ENCODE measurements at regions not wholly inside any gene's neighbourhood (a gene's known extent, or its start where the extent isn't known, plus 50 kb on each side); places are given as distances from the start of the nearest gene placed in this dataset.
A peak's percentile ranks its signal among the peaks of the same experiment; 100 is the strongest.

DNA sequence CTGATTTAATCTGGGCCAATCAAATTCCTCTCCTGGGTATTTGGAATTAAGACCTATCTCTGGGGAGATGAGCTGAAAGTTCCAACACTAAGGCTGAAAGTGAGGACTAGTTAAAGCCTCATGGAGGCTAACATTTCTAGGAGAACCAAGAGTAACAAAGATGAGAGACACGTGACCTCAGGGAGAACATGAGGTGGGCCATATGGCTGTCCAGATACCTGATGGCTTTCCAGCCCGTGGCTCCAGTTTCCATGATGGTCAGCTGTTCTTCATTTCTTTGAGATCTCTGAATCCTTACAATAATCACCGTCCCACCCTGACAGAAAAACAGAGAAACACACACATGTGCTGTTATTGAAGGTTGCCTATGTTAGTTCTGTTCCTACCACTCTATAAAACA, 66.1 kb downstream of the LEPR start:
- no peak for DNase-seq (ENCODE audit: low spot score in 2 of 2)
- FAIRE-seq, result no peak

GRCh38 chr1:65489481-65489880, 69.0 kb downstream of the LEPR start:
- no peak for FAIRE-seq

DNA sequence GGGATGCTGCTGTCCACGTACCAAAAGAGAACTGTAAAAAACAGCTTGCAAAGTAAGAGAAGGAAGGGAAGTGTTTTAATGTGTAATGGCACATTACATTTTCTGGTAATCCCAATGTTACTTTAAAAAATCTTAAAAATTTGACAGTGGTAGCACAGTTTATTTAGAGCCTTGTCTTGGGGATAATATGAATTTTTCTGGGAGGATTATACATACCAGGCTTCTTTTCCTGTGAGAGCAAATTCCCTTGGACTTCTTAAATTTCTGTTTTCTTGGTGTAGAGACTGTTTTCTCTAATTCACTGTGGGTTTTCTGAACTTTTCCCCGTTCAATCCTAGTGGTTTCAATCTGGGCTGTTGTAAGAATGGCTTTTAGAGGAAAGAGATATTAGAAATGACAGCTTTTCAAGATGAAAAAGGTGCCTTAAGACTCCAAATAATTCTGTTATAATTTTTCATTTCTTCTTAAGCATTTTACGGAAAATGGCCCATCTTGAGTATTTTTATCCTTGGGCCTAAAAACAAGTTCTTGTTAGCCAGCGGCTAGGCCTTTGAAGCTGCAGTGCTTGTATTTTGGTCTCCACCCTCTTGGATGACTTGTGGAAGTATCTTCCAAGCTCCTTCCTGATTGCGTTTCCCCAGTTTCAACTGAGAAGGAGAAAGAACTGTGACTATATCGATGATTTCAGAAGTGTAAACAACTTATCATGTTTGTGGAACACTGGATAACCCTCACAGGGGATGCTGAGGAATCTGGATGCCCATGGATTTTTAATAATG, 70.0 kb downstream of the LEPR start:
- DNase-seq (ENCODE audit: low spot score in 2 of 2) (no peak), FAIRE-seq (no peak)

More at GRCh38 chr1:65489481-65489880, 69.0 kb downstream of the LEPR start:
- no peak for DNase-seq (ENCODE audit: low spot score in 2 of 2)

DNA sequence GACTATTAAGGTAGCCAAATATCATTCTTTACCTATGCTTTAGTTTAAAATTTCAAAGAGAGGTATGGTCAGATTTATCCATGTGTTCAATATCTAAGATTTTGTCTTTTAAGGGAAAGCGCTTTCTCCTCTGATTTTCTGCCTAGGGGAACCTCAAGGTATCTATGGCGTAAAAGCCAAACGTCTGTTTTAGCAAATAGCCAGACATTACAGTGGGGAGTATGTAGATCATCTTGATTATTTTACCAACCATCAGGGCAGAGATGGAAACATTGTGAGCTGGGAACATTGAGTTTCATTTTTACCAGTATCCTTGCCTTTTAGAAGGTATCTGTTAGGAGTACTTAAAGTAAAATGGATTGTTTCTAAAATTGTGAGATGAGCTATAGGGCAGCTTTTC, 71.0 kb downstream of the LEPR start:
- FAIRE-seq, result no peak
- no peak for DNase-seq (ENCODE audit: low spot score in 2 of 2)

DNA sequence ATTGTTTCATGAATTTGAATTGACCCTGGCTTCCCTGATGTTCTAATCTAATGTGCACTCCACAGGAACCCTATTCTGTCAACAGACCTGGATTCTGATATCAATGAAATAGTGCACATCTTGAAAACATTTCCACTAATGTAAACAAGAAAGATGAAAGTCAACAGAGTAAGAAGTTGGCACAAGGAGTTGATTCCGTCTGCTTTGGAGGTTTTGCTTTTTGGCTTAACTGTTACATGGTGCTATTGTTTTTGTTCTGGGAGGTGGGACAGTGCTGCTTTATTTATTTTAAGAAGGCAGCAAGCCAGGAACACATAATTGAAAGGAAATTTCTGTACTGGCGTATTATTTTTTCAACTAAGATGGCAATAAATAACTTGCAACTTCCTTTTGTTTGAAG, 73.3 kb downstream of the LEPR start:
- FAIRE-seq (no peak), DNase-seq (ENCODE audit: low spot score in 2 of 2) (no peak)

GRCh38 chr1:65494671-65495070, 74.2 kb downstream of the LEPR start:
- DNase-seq (ENCODE audit: low spot score in 2 of 2) (no peak), FAIRE-seq (no peak)

DNA sequence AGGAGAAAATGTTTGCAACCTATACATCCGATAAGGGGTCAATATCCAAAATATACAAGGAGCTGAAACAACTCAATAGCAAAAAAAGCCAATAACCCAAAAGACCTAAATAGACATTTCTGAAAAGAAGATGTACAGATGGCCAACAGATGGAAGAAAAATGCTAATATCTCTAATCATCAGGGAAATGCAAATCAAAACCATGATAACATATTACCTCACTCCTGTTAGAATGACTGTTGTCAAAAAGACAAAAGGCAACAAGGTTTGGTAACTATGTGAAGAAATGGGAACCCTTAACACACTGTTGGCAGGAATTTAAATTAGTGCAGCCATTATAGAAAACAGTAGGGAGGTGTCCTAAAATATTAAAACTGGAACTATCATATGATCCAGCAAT, 74.7 kb downstream of the LEPR start:
- no peak for DNase-seq (ENCODE audit: low spot score in 2 of 2)
- FAIRE-seq, result no peak

- no peak for DNase-seq (ENCODE audit: low spot score in 2 of 2)
- FAIRE-seq, result no peak
Observed at GRCh38 chr1:65497256-65497830, 76.9 kb downstream of the LEPR start.

GRCh38 chr1:65503427-65503826, 83.0 kb downstream of the LEPR start:
- no peak for FAIRE-seq
- DNase-seq (ENCODE audit: low spot score in 2 of 2), result no peak

DNA sequence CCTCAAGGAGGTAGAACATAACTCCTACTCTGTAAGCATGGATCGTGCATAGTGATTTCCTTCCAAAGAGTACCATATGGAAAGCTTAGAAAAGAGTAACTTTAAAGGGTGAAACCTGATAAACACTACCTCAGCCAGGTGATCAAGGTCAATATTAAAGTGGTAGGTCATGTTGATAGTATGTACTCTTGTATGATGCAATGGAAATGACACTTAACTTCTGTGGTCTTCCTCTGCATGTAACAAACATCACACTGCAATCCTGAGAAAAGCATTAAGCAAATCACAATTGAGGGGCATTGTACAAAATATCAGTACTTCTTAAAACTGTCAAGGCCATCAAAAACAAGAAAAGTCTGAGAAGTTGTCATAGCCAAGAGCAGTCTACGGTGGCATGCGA, 83.8 kb downstream of the LEPR start:
- DNase-seq (ENCODE audit: low spot score in 2 of 2), result no peak

GRCh38 chr1:65505547-65506300, 85.3 kb downstream of the LEPR start:
- no peak for FAIRE-seq
- DNase-seq (ENCODE audit: low spot score in 2 of 2), result no peak

More for the DNA sequence above, 83.8 kb downstream of the LEPR start:
- FAIRE-seq, result no peak

- FAIRE-seq, result no peak
Observed at GRCh38 chr1:65508051-65508450, 87.6 kb downstream of the LEPR start.

DNA sequence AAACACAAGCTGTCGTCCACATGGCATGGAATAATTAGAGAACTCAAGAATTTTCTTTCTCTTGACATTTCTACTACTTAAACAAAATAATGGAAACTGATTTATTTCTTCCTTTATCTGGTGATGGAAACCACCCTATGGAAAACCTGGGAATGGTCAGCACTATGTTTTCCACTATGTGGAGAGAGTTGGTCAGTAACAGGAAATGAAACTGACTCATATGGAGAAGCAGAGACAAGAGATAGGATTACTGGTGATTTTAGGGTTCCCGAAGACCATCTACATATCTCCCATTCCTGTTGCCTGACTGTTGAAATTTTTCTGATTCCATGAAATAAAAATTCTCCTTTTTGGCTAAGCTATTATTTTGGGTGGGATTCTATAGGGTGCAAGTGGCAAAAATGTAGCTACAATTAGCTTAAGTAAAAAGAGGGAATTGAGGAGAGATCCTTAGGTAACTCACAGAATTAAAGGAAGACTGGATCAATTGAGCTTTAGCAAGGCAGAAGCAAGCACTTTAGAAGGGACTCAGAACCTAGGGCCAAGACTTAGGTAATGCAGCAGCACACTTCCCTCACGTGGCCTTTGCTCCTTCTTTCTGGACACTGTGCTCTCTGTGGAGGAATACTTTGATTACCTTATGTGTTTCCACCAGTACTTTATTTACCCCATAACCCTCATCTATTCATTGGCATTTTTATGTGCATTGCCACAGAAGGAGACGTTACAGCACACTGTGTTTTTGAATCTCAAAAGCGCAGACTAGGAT, 89.6 kb downstream of the LEPR start:
- FAIRE-seq (no peak), DNase-seq (ENCODE audit: low spot score in 2 of 2) (no peak)

More at GRCh38 chr1:65508051-65508450, 87.6 kb downstream of the LEPR start:
- no peak for DNase-seq (ENCODE audit: low spot score in 2 of 2)

DNA sequence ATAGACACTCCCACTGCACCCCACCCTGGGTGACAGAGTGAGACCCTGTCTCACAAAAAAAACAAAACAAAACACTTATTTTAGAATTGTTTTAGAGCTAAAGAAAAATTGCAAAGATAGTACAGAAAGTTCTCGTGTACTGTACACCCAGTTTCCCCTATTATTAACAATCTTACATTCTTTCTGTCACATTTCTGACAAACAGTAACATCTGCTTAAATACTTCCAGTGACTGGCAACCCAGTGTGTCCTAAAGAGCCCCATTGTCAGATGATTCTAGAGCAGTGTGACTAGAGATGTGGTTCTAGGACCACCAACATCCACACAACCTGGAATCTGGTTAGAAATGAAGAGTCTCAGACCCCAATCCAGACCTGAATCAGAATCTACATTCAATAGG, 90.5 kb downstream of the LEPR start:
- FAIRE-seq, result no peak
- DNase-seq (ENCODE audit: low spot score in 2 of 2), result no peak

- no peak for DNase-seq (ENCODE audit: low spot score in 2 of 2)
- no peak for FAIRE-seq
Observed at GRCh38 chr1:65512383-65512782, 91.9 kb downstream of the LEPR start.

GRCh38 chr1:65512967-65513780, 92.7 kb downstream of the LEPR start:
- no peak for FAIRE-seq
- DNase-seq (ENCODE audit: low spot score in 2 of 2), result no peak

DNA sequence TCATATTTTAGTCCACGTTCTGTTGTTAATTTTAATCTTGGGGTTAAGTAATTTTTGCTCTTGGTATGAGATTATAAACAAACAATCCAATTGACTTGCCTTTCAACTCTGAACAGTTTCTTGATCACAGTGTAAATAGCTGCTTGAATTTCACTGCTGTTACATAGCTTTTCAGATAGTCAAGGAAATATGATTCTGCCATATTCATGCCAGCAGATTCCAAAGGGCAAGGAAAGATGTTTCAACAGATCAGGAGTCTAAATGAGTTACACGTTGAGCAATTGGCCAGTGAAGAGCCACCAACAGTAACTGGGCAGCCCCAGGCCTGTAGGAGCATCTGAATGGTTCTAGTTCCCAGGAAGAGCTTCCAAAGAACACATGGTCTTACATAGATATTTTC, 93.6 kb downstream of the LEPR start:
- no peak for DNase-seq (ENCODE audit: low spot score in 2 of 2)
- no peak for FAIRE-seq

DNA sequence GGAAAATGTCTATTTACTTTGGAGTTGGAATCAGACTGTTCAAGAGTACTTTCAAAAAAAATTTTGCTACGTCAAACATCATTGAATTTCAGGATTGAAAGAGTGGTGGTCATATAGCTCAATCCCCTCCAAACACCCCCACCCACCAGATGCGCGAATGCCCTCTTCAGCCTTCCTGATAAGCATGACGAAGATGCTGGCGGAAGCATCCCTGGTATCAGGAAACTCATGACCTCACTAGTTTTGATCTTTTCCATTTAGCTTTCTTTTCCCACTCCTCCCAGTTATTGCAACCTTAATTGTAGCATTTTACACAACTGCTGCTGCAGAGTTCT, 104.4 kb downstream of the LEPR start:
- DNase-seq (ENCODE audit: low spot score in 2 of 2) (peak in 1 of 2 donors; percentile 19), FAIRE-seq (no peak)

DNA sequence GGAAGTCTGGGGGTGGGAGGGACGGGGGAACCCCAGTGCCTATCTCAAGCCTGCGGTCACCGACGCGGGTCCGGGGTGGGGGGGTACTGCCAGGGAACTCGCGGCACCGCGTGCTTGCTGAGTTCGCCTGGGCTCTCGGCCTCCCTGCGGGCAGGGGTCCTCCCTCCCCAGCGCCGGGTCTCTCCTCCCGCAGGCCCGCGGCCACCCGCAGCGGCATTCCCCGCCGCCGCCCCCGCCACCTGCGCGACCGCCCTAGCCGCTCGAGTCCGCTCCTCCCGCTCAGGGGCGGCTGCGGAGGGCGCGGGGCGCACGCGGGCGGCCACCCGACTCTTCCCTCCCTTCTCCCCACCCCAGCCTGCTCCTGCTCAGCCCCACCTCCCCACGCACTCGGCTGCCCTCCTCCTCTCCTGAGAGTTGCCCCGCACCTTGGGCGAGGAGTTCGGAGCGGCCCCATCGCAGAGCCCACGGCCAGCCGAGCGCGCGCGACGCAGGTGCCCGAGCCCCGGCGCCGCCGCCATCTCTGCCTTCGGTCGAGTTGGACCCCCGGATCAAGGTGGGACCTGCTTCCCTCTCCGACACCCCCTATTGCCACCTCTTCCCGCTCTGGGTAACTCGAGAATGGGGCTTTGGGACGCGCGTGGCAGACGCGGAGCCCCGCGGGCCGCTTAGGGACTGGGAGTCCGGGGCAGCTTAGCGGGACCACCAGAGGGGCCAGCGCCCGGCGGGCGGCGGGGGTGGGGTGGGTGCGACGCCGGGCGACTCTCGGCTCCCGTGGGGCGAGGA, 105.0 kb downstream of the LEPR start:
- DNase-seq (ENCODE audit: low spot score in 2 of 2) (peak; percentile 29 to 55), FAIRE-seq (no peak)
